MM.1S (cell line): ENCODE measurements at regions not wholly inside any gene's neighbourhood (a gene's known extent, or its start where the extent isn't known, plus 50 kb on each side); places are given as distances from the start of the nearest gene placed in this dataset.

Experiments used
- EZH2 ChIP-seq: fragments of 300-600 bp; sonication (generic); optimal IDR thresholded peaks from 2 replicates; pipeline ENCODE3; 2017; ENCODE audit warnings: low read depth, mild to moderate bottlenecking, antibody characterized with exemption, low read length, mixed read lengths
- EZH2phosphoT487 ChIP-seq: fragments of 300-600 bp; sonication (generic); IDR thresholded peaks from 2 replicates; pipeline ENCODE4 v1.6.1; 2018; ENCODE audit warnings: antibody characterized with exemption, low read length
- TF ChIP-seq, protein P1 (sequence below): fragments of 300-600 bp; sonication (generic); IDR thresholded peaks from 2 replicates; pipeline ENCODE4 v1.5.1; 2016; ENCODE audit warnings: antibody characterized with exemption, low read length, mixed read lengths

DNA sequence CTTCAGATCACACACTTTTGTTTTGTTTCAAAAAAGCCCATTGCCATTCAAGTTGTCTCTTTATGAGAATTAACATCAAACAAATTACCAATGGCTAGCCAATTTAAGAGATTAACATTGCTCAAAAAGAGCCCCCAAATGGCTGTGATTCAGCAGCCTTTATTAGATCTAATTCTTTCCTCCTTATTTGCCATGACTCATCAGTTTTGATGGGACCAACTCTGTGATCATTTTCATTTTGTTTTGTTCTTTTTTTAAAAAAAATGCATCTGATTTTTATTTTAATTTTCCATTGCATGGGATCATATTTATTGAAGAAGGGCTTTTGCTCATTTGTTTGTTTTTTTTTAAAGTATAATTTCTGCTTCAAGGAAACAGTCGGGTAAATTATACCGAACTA is 161.6 kb upstream of the FRMPD4 start:
- TF ChIP-seq, protein P1, sequence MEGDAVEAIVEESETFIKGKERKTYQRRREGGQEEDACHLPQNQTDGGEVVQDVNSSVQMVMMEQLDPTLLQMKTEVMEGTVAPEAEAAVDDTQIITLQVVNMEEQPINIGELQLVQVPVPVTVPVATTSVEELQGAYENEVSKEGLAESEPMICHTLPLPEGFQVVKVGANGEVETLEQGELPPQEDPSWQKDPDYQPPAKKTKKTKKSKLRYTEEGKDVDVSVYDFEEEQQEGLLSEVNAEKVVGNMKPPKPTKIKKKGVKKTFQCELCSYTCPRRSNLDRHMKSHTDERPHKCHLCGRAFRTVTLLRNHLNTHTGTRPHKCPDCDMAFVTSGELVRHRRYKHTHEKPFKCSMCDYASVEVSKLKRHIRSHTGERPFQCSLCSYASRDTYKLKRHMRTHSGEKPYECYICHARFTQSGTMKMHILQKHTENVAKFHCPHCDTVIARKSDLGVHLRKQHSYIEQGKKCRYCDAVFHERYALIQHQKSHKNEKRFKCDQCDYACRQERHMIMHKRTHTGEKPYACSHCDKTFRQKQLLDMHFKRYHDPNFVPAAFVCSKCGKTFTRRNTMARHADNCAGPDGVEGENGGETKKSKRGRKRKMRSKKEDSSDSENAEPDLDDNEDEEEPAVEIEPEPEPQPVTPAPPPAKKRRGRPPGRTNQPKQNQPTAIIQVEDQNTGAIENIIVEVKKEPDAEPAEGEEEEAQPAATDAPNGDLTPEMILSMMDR = no peak
- TF ChIP-seq EZH2 = no peak
- no peak for TF ChIP-seq EZH2phosphoT487
